Esophagus squamous epithelium (tissue), 5 donors: ENCODE measurements at regions not wholly inside any gene's neighbourhood (a gene's known extent, or its start where the extent isn't known, plus 50 kb on each side); places are given as distances from the start of the nearest gene placed in this dataset.

ENCODE experiments used
- DNase-seq: peaks from one replicate; lab custom pipeline; 2025; lab: John Stamatoyannopoulos, UW
- H3K27ac ChIP-seq, 4 donors: fragments of 200-600 bp; sonication (generic); one replicate each; pipeline ENCODE4 v1.5.1; 2016 to 2019; ENCODE audit warnings: mild to moderate bottlenecking in 1 of 4
- H3K27me3 ChIP-seq, 4 donors: fragments of 200-600 bp; sonication (generic); 1 replicate in 3 of 4; 2 replicates in 1 of 4; pipeline versions ENCODE4 v1.5.1 to v1.6.0; 2017 to 2021; ENCODE audit warnings: antibody characterized with exemption in 1 of 4
- H3K36me3 ChIP-seq, 3 donors: fragments of 200-600 bp; sonication (generic); one replicate each; pipeline ENCODE4 v1.5.1; 2016 to 2019
- H3K4me1 ChIP-seq, 3 donors: fragments of 200-600 bp; sonication (generic); one replicate each; pipeline ENCODE4 v1.5.1; 2017 to 2019
- H3K4me3 ChIP-seq, 4 donors: fragments of 200-600 bp; sonication (generic); 1 replicate in 3 of 4; 2 replicates in 1 of 4; pipeline ENCODE4 v1.5.1; 2016 to 2019; ENCODE audit warnings: mild to moderate bottlenecking in 2 of 4, moderate library complexity in 1 of 4
- H3K9me3 ChIP-seq, 3 donors: fragments of 200-600 bp; sonication (generic); one replicate each; pipeline ENCODE4 v1.5.1; 2016 to 2019
- CTCF ChIP-seq, 6 experiments: fragments of 450-650 bp in 4 of 6; fragments of 200-600 bp in 2 of 6; sonication (generic) in 2 of 6; IDR thresholded peaks; one replicate each; pipeline ENCODE4 v1.5.1; 2016 to 2019; ENCODE audit warnings: antibody characterized with exemption in 6 of 6, mild to moderate bottlenecking in 4 of 6, moderate library complexity in 4 of 6
- POLR2A ChIP-seq, 4 donors: fragments of 450-650 bp; IDR thresholded peaks; one replicate each; pipeline ENCODE4 v1.6.1; 2017; ENCODE audit warnings: antibody characterized with exemption in 4 of 4, mild to moderate bottlenecking in 4 of 4, moderate library complexity in 3 of 4
- WGBS, 2 donors: methylation state at CpG; one replicate each; pipeline ENCODE4 v1.1.5; 2018; 5-methylcytosine and 5-hydroxymethylcytosine counted together
- intact Hi-C: fragments of 100-400 bp; cut with DNase I; formaldehyde crosslinking; loops from one replicate; pipeline ENCODE4 v1.15.0; 2022
- donor health status: DM: yes; HTN: yes; CAD: no.

- DNase-seq: no peak
- no peaks in the 10 kb centered on the region for H3K36me3 ChIP-seq
- WGBS, 2 donors: 73 to 82% methylated on average over 14 to 15 of the region's 16 CpGs
- H3K4me1 ChIP-seq: no peaks in the 10 kb centered on the region
- H3K27ac ChIP-seq: no peak overlapping the region
- TF ChIP-seq CTCF (IDR thresholded peaks at IDR 0.05) (no peak), POLR2A (IDR thresholded peaks at IDR 0.05) (no peak)
- no peaks in the 10 kb centered on the region for H3K27me3 ChIP-seq
- H3K9me3 ChIP-seq: no peaks in the 10 kb centered on the region
- no peak overlapping the region for H3K4me3 ChIP-seq
- intact Hi-C loops: no loop called here
Measured at GRCh38 chr21:38965910-38966504, 160.3 kb downstream of the ETS2 start.

GRCh38 chr21:38965241-38965640, 159.5 kb downstream of the ETS2 start:
- 68 to 72% methylated on average over 8 of the region's 8 CpGs for whole genome bisulfite sequencing, 2 donors
- H3K27ac ChIP-seq: peak overlapping the region in 1 of 4 donors; percentile 33
- no peak for DNase-seq
- no peaks in the 10 kb centered on the region for H3K27me3 ChIP-seq
- TF ChIP-seq CTCF (IDR thresholded peaks at IDR 0.05) (no peak), POLR2A (IDR thresholded peaks at IDR 0.05) (no peak)
- intact Hi-C loops: no loop called here
- no peaks in the 10 kb centered on the region for H3K9me3 ChIP-seq
- H3K36me3 ChIP-seq: no peaks in the 10 kb centered on the region
- no peak overlapping the region for H3K4me3 ChIP-seq
- H3K4me1 ChIP-seq: peaks cover 0 to under 1% (median 0%) of the 10 kb centered on the region in 3 donors

GRCh38 chr21:38963006-38963405, 157.3 kb downstream of the ETS2 start:
- no peak for DNase-seq
- no peaks in the 10 kb centered on the region for H3K9me3 ChIP-seq
- no peak for TF ChIP-seq POLR2A (IDR thresholded peaks at IDR 0.05)
- no peak for TF ChIP-seq CTCF (IDR thresholded peaks at IDR 0.05)
- H3K27me3 ChIP-seq: no peaks in the 10 kb centered on the region
- H3K36me3 ChIP-seq: no peaks in the 10 kb centered on the region
- H3K4me3 ChIP-seq: no peak overlapping the region
- no peak overlapping the region for H3K27ac ChIP-seq
- intact Hi-C loops: no loop called here
- 72 to 88% methylated on average over 6 of the region's 6 CpGs for WGBS, 2 donors
- H3K4me1 ChIP-seq: peaks cover 0 to 23% (median 15%) of the 10 kb centered on the region in 3 donors

GRCh38 chr21:38960251-38960650, 154.5 kb downstream of the ETS2 start:
- no peak overlapping the region for H3K4me3 ChIP-seq
- H3K36me3 ChIP-seq: no peaks in the 10 kb centered on the region
- no peak for DNase-seq
- H3K9me3 ChIP-seq: no peaks in the 10 kb centered on the region
- peaks cover 0 to 49% (median 21%) of the 10 kb centered on the region in 3 donors for H3K4me1 ChIP-seq
- WGBS, 2 donors: 88 to 96% methylated on average over 1 to 2 of the region's 2 CpGs
- intact Hi-C loops: no loop called here
- H3K27ac ChIP-seq: peak overlapping the region in 3 of 4 donors; percentile 54 to 77 (median 73)
- TF ChIP-seq POLR2A (IDR thresholded peaks at IDR 0.05) (no peak), CTCF (IDR thresholded peaks at IDR 0.05) (no peak)
- no peaks in the 10 kb centered on the region for H3K27me3 ChIP-seq

- H3K4me3 ChIP-seq: no peak overlapping the region
- TF ChIP-seq CTCF (IDR thresholded peaks at IDR 0.05): no peak
- no peak for TF ChIP-seq POLR2A (IDR thresholded peaks at IDR 0.05)
- peaks cover 0 to 55% (median 21%) of the 10 kb centered on the region in 3 donors for H3K4me1 ChIP-seq
- intact Hi-C loops: no loop called here
- H3K27ac ChIP-seq: peak overlapping the region; percentile 54 to 77 (median 64)
- no peaks in the 10 kb centered on the region for H3K27me3 ChIP-seq
- H3K9me3 ChIP-seq: no peaks in the 10 kb centered on the region
- 94% methylated on average over 2 to 6 of the region's 6 CpGs for WGBS, 2 donors
- no peaks in the 10 kb centered on the region for H3K36me3 ChIP-seq
- no peak for DNase-seq
Measured at GRCh38 chr21:38959692-38960061, 153.9 kb downstream of the ETS2 start.
